ENCODE measurements at regions not wholly inside any gene's neighbourhood (a gene's known extent, or its start where the extent isn't known, plus 50 kb on each side); places are given as distances from the start of the nearest gene placed in this dataset.
"Not testable (repeated sequence)": the region's sequence is repeated elsewhere in the genome, so short reads cannot be mapped to it uniquely, and the experiment has no call there.

- DNase-seq = no peak
Observed at GRCh38 chr1:233477359-233477758, 136.5 kb upstream of the KCNK1 start.

DNA sequence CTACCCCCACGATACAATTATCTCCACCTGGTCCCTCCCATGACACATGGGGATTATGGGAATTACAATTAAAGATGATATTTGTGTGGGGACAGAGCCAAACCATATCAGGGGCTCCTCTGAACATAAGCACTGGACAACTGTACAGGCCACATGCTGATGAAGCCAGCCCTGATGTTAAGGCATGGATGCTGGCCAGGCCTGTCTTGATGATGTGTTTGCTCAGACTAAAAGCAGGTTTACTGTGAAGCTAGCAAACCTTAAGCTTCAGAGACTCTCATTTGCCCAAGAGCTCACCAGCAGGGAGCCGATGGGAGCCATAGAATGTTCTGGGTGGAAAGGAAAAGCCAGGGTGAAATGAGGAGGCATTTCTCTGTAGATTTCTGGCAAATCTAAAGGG is 135.3 kb upstream of the KCNK1 start:
- no peak for DNase-seq

GRCh38 chr1:233479110-233479890 is 134.6 kb upstream of the KCNK1 start:
- DNase-seq = no peak

- peak; percentile 13 for DNase-seq
Observed at GRCh38 chr1:233480198-233480597, 133.7 kb upstream of the KCNK1 start.

- DNase-seq = no peak
Observed at GRCh38 chr1:233482388-233482787, 131.5 kb upstream of the KCNK1 start.

DNA sequence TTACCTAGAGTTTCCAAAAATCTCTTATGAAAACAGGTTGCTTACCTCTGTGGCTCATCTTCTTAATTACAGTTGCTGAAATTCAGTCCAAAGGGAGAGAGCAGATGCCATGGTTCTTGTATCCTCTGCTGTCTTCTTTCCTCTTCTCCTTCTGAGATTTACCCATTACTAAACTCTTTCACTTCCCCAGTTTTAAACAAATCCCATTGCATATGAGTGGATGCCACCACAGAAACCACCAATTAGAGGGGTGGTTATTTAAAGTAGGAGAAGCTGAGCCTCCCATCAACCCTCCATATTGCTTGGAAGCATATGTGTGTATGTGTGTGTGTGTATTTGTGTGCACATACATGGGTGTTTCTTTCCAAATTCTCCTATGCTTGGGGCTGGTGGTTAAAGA is 128.5 kb upstream of the KCNK1 start:
- DNase-seq = no peak

DNA sequence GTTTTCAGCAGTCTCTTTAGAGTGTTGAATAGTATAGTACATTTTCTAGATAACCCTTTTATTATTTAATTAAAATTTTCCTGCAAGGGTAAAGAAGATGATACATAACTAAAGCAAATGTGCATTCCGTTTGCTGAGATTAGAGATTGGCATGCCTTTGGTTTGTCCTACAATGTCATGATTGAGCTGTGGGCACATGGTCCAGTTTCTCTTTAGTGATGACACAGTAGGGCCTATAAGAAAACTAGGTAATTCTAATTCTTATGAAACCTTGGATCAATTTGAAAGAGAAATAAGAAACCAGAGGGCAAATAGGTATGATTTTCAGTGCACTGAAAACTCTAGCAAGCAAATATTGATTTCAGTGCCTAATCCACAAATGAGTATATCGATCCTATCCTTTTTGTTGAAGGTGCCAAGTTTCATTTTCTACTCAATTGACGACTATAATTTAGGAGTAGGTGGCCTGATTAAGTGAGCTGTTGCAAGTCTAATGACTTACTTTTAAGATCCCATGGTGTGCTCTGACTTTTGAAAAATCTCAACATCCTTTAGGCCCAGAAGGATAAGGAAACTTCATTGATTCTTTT is 128.0 kb upstream of the KCNK1 start:
- no peak for DNase-seq

DNA sequence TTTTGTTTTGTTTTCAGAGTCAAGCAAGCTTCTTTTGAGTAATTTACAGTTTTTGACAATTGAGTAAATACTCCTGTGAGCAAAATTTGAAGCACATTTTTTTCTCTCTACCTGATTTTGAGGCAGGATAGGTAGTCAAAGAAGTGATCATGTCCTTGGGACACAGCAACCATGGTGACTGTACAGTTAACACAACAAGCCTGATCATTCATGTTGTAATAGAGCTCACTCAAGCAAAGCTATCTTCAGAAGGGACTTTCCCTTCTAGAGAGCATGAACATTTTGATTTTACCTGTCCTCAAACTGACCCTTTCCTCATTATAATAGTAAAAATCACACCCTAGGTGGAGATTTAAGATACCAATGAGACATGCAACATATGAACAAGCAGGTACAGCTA is 126.5 kb upstream of the KCNK1 start:
- no peak for DNase-seq

GRCh38 chr1:233489411-233489810 is 124.5 kb upstream of the KCNK1 start:
- no peak for DNase-seq

- no peak for DNase-seq
Observed at GRCh38 chr1:233490488-233490887, 123.4 kb upstream of the KCNK1 start.

- no peak for DNase-seq
Observed at GRCh38 chr1:233491953-233492620, 121.8 kb upstream of the KCNK1 start.

DNA sequence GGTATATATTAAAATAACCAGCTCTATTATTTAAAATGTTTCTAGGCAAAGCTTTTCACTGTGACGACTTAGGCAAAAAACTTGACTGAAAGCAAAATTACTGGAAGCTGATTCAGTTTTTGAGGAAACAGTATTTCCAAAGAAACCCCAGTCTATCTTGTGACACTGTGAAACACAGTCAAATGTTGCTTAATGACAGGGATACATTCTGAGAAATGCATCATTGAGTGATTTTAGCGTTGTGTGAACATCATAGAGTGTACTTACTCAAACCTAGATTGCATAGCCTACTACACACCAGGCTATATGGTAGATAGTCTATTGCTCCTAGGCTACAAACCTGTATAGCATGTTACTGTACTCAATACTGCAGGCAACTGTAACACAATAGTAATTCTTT is 116.9 kb upstream of the KCNK1 start:
- DNase-seq = peak; percentile 16

DNA sequence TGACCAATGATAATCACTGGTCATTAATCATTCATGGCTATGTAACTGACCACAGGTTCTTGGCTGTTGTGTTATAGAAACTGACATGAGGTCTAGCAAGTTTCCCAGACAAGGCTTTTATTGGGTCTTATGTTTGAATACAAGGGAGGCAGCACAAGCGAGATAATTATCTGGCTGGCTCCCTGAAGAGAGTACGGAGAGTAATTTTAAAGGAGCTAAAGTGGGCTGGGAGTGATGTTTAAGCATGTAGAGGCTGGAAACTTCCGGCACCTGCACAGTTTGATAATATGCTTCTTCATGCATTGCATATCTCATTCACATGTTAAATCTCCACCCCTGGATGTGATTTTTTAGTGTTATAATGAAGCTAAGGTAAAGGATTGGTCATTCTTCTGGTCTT is 116.2 kb upstream of the KCNK1 start:
- no peak for DNase-seq

DNA sequence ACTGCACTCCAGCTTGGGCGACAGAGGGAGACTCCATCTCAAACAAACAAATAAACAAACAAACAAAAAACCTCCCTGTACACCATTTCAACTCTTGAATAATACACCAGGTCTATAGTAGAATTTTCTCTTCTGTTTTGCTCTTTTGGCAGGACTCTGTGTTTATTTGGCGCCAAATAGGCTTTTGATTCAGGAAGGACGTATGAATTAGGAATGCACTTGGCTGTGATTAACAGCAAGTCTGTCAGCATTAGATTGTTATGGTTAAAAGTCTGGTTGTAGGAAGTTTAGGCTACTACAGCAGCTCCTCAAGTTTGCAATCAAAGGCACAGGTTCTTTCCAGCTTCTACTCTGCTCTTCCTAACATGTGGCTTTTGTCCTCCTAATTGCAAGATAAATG is 113.8 kb upstream of the KCNK1 start:
- no peak for DNase-seq

DNA sequence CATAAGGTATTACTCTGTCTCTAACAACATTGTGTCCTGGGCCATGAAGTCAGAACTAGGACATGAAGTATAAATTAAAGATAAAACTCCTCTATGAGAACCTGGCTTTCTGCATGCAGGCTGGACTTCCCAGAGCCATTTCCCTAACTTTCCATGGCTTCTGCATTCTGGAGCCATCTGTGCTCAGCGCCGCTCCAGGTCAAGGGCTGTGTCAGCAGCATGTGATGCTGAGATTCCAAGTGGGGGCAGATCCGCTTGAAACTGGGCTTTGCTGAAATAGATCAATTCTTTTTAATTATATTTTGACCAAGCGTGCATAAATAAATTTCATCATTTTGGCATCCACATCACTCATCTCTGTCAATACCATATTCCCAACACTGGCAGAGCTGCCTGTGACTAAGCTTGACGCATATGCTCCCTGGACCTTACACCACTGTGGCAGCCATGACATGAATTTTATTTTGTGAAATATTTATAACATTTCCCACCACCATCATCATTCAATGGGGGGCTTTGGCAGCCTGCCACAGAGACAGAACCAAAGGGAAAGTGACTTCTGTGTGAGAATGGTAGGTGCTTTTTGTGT is 110.4 kb upstream of the KCNK1 start:
- no peak for DNase-seq

GRCh38 chr1:233505130-233505529 is 108.8 kb upstream of the KCNK1 start:
- DNase-seq = peak; percentile 53

DNA sequence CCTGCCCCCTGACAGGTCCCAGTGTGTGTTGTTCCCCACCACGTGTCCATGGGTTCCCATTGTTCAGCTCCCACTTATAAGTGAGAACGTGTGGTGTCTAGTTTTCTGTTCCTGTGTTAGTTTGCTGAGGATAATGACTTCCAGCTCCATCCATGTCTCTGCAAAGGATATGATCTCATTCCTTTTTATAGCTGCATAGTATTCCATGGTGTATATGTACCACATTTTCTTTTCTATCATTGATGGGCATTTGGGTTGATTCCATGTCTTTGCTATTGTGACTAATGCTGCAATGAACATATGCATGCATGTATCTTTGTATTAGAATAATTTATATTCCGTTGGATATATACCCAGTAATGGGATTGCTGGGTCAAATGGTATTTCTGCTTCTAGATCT is 108.0 kb upstream of the KCNK1 start:
- DNase-seq = not testable (repeated sequence)

- DNase-seq = no peak
Observed at GRCh38 chr1:233509526-233509925, 104.4 kb upstream of the KCNK1 start.

GRCh38 chr1:233512538-233512937 is 101.4 kb upstream of the KCNK1 start:
- DNase-seq = peak; percentile 2

- no peak for DNase-seq
Observed at GRCh38 chr1:233513431-233513830, 100.5 kb upstream of the KCNK1 start.

GRCh38 chr1:233514946-233515391 is 98.9 kb upstream of the KCNK1 start:
- DNase-seq = no peak

DNA sequence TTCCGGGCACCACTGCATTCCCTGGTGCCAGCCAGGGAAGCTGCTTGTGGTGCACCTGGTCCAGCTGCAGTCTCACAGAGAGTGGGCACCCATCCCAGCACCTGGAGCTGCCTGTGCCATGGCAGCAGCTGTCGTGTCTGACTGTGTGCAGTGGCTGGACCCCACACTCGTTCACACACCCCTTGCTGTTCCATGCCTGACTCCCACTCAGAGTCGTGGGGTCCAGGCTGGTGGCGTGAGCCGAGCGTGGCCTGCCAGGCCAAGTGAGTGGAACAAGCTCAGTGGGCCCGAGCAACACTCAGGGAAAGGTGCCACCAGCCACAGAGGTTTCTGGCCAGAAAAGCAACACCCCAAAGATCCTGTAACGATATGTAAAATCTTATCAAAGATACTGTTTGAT is 97.2 kb upstream of the KCNK1 start:
- no peak for DNase-seq

DNA sequence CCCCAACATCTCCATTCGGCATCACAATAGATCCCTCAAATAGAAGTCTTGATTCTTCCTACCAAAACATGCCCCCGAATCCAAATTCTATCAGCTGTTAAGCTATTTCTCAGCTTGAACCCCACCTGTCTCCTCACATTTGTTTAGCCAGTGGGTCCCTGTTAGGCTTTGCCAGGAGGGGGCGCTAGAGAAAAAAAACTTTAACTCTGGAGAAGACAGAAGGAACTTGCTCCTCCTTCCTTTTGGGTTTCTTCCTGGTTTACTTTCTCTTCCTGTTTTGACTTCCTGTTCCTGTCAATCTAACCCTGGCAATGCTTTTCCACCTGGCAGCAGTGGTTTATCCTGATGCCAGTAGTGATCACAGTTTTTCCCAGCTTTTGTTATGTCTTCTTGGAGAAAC is 95.6 kb upstream of the KCNK1 start:
- peak; percentile 54 for DNase-seq
